HG03571 (cell line): ENCODE measurements at regions not wholly inside any gene's neighbourhood (a gene's known extent, or its start where the extent isn't known, plus 50 kb on each side); places are given as distances from the start of the nearest gene placed in this dataset.

Source experiments
- ATAC-seq: cut with Tn5 transposase; IDR thresholded peaks from one replicate; pipeline ENCODE4 v1.9.1; 2021; ENCODE audit not compliant: unreplicated experiment

DNA sequence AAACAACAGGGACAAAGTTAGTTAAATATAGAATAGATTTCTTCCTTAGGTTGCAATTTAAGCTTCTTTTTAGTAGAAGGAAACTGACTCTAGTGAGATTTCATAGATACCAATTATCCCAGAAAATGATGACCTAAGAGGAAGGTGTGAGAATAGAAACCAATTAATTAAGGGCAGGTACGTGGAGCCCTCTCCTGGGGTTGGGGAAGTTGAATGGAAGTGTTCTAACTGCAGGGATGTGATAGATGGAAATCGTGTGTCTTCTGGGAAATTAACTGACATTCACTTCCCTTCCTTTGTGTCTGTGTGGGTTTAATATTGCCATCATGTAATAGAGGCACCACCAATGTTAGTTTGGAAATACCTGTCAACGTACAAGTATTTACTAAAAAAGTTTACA, 204.1 kb upstream of the ANK2 start:
- no peak for ATAC-seq

DNA sequence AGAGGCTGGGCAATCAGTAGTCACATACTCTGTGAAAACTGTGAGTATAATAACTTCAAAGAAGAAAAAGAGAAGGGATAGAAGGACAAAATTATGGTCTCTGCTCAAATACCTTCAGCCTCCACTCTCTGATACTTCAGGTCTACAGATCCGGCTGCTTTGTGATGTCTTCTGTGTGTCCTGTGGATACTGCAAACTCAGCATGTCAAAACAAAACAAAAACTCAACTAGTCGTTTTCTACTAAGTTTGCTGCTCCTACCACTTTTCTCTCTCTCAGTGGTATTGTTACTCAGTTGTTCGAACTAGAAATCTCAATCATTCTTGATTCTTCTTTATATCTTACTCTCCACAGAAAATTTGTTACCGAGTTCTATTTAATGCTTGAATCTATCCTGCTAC, 202.4 kb upstream of the ANK2 start:
- ATAC-seq, result no peak

DNA sequence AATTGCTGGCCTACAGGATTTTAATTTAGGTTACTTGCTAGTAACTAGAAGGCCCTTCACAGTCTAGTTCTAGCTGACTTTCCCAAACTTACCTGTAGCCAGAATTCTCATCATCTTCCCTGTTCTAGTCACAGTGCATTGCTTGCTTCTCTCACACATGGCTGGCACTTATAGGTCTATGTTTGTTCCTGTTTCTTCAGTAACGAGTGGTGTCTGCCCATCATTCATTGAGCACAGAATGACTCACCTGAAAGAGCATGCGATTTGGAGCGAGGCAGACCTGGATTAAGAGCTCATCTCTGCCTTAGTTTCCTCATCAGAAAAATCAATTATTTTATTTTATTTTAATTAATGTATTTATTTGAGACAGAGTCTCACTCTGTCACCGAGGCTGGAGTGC, 201.7 kb upstream of the ANK2 start:
- no peak for ATAC-seq

DNA sequence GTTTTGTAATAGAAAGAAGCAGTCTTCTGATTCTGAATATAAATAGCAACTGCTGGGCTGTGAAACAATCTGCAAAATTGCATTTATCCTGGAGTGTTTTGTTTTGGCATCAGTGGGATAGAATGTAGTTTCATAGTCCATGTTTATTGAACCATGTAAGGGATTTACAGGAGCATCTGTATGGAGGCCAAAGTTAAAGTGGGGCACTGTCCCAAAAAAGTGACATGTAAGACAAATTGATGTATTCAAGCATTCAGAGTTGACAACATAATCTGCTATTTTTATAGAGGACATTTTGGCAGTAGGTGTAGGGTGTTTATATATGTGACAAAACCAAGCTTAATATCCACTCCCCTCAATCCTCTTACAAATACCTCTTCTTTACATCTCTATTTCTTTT, 200.5 kb upstream of the ANK2 start:
- no peak for ATAC-seq

DNA sequence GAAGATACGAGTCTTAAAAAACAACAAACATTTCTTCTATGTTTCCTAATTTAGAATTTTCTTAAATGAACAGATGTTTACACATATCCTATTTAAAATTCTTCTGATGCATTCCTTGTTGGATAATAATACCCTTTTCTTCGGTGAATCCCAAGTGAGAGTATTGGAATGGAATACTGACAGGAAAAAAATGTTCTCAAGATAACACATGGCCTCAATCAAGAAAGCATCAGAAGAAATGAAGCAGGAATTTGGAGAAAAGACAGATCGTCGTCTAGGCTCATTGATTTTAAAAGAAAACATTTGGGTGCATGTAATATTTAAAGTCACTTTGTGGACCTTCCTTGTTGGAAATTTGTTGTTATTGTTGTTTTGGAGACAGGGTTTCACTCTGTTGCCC, 196.9 kb upstream of the ANK2 start:
- ATAC-seq, result no peak

DNA sequence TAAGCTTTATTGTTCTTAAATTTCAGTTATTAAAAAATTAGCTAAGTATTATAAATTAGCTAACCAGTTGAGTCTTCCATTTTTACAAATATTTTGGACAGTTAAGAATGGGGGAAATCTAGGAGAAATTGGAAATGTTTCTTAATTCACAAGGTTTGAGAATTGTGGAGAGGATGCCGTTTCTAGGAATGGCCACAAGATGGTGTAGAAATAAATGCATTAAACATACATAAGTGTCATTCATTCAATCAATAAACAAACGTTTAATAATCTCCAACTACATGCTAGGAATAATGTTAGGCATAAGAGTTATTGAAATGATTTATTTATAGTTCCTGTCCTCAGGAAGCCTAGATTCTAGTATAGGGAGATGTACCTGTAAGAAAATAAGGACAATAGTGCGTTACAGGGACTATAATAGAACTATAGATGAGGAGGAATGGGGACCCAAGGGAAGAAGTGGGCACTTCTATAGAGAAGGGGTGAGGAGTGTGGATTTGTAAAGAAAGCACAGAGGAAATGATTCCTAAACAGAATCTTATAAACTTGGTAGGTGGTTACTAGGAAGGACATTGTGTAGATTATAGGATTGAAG, 195.7 kb upstream of the ANK2 start:
- no peak for ATAC-seq

DNA sequence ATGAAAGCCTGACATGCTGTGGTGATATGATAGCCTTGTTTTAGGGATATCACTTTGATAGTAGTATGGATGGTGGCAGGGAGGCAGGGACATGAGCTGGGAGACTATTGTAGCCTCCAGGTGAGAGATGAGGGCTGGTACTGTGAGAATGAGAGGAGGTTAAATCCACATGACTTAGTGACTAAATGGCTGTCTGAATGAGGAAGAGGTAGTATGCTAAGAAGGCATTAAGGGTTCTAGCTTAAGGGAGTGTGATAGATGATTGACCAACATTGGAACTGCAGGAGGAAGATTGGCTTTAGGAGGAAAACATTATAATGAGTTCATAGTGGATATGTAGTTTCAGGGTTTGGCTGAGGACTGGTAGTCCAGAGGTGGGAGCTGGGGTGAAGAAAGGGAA, 195.0 kb upstream of the ANK2 start:
- ATAC-seq, result no peak

DNA sequence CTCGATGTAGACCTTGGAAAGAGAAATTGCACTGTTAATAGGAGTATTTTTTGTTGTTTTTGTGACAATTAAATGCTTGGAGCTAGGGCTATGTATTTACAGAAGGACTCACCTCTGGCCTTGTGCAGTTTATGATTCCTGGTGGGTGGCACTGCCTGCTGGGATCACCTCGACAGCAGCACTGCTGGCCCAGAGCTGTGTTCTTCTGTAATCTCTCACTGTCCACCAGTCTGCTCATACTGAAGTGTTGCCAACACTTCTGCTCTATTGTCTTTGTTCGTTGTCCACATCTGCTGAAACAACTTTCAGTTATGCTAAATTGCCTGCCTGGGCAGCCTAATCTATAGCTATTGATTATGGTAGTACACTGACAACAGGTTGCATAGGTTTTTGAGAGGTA, 194.4 kb upstream of the ANK2 start:
- no peak for ATAC-seq

DNA sequence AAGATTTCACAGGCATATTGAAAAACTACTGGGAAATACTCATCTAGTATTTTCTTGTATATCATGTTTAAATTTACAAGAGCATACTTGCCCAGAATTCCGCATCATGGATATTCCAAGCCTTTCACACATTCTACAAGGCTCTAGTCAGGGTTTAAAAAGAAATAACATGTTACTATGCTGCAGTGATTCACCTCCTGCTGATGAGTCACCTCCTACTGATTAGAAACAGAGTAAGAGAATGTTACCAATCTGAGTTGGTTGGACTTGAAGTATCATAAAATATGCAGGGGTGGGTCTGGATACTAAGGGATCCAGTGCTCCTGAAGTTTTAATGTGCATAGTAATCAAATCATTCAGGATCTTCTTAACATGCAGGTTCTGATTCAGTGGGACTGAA, 192.0 kb upstream of the ANK2 start:
- no peak for ATAC-seq

DNA sequence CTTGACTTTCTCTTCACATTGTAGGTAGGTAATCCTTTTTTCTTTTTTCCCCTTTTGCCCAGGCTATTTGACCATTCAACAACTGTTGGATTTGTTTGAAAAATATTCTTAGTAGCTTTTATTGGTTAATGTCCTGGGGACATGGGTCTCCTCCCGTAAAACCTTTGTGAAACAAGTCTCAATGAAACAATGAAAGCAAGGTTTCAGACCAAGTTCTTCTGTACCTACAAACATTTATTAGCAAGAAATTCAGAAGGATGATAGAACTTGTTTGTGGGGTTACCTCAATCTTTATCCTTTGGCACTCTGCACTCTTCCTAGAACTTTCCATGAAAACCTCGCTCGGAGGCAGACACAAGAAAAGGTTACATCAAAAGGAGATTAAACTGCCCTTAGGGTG, 190.7 kb upstream of the ANK2 start:
- no peak for ATAC-seq

DNA sequence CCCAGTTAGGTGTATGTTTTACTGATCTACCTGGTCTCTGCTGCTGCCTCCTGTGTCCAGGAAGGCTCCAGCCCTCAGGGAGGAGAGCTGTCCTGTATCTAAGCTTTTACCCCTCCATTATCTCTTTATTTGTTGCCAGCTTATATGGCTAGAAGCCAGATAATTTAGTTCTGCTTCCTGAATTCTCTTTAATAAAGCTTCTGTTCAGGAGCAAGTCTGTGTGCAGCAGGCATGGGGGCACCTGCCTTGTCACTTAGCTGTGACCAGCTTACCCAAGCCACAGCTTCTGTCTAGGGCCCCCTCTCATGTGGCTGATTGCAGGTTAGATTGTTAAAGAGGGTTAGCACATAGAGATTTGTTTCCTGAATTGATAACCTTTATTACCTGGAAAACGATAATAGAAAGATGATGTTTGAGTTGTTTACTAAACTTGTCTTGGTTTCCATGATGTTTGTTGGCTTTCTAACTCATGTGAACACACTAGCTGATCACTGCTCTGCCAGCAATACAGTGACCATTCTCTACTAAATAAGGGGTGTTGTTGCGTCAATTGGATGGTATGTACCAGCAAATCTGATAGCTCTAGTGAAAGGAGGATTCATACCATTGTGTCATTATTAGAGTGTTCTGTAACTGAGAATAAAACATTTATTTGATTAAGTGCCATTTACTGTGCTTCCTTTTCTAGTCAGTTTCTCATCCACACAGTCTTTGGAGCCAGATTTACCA, 189.8 kb upstream of the ANK2 start:
- no peak for ATAC-seq

DNA sequence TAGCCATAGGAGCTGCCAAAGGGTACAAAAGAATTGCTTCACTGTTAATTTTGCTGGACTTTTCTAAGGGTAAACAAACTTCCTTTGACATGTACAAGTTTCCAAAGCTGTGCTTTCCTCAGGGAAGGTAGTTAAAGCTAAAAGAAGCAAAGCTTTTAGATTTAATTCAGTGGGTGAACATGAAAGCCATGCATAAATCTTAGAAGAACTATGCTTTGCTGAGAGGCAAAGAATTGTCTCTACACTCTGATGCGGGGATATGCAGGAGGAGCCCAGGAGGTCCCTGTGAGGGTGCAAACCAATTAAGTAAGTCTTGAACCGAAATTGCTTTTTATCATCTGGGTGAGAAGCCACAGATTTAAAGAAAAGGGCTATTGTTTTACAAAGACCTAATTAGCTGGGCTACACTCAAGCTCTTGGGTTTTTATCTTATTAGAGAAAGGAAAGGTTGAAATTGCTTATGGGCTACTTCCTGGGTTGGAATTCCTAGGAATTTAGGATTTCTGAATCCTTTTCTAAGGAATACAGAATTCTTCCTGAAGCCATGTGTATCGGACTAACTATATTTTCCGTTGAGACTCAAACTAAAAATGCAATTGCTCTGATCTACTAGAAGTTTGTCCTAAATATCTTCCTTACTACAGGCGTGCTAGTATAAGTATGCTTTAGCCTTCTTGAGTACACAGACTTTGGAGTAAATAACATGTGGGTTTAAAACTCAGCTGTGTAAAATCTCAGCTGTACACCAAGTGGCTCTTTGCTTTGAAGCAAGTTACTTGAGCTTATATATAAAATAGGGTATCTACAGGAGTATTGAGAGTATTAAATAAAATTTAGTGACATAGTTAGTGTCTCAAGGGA, 188.4 kb upstream of the ANK2 start:
- no peak for ATAC-seq

DNA sequence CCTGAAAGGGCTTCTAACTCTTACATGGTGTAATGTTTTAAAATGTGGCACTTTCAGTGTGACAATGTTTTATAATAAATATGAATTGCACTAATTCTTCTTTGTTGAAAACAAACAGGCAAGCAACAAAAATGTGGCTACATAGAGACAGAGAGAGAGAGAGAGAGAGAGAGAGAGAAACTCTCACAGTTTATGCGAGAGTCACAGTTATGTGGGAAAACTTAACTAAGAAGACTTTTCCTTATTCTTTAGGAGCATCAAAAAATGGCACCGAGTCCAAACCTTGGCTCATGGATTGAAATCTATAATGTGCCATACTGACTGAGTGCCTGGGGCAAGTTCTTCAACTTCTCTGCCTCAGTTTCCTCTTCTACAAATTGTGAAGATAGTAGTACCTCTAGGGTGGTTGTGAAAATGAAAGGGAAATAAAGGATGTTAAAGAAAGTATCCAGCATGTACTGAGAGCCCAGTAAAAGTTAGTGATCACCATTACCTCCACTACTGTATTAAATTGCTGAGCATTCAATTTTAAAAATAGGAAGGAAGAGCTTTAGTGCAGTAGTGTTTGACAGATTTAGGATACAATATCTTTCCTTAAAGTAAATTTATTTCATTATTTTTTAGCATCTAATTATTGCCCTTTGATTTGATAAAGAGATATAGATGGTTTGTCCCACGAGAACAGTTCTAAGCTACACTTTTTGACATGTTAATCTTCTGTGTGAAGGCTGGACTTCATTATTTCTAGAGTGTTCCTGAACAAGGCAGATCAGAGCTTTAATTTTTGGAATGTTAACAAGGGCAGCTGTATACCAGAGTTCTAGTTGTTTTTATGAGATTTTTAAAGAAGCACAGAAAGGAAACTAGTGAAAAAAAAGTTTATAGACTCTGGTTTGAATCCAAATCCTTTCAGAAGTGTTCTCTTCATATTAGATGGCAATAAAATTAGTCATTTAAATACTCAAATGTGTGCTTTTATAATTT, 187.5 kb upstream of the ANK2 start:
- no peak for ATAC-seq

DNA sequence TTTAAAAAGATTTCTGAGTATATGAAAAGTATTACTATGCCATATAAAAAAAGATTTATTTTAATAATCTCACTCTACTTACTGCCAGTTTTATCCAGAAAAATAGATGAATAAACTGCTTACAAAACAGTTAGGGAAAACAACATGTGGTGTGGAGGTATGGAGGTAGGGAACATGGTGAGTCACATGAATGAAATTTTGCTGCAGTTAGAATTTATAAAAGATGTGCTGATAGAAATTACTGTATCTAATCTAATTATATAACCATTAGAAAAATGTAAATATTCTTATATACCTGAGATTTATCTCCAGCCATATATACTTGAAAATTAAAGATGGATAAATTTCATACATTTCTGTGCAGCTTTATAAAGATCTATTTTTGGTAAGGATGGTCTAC, 184.0 kb upstream of the ANK2 start:
- no peak for ATAC-seq

DNA sequence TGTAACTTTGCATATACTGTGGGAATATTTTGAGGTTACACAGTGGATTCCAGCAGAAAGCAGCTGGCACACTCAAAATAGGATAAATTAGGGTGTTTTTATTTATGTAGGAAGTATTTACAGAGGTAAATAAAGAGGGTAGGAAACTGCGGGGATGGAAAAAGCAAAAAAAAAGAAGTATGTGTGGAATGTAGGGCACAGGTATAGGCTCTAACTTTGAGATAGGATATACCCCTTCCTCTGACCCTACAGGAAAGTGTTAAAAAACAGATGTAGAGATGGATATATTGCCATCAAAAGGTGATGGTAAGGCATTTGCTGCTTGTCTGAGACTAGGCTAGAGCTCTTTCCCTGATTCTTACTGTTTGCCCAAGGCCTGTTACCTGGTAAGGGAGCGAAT, 173.1 kb upstream of the ANK2 start:
- ATAC-seq, result no peak

DNA sequence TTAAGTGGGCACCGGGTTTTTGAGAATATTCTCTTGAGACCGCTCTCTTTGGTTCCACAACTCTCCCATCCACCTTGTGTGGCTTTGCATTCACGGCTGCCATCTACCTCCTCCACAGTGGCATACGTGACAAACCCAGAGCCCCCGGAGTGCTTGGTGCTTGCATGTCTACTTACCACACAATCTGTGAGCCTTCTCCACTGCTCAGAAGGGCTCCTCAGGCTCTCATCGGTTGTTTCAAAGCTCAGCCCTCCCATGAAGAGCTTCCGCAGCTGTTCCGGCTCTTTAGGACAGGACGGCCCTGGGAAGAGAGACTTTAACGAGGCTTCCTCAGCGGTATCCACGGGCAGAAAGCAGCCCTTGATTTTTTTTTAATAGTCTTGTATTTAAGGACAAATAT, 167.6 kb upstream of the ANK2 start:
- ATAC-seq, result no peak

DNA sequence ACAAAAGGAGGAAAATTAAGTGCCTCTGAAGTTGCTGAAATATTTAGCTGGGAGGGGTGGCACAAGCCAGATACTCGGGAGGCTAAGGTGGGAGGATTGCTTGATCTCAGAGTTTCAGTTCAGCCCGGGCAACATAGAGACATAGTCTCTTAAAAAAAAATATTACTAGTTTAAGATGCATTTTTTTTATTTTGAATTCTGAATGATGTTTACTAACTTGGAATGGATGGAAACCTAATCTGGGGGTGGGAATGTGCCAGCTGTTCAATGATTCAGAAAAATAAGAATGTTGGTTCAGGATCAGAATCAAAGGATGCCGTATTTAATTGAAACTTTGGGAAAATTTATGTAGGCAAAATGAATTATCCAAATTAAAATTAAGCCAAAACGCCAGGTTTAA, 167.2 kb upstream of the ANK2 start:
- ATAC-seq, result no peak

DNA sequence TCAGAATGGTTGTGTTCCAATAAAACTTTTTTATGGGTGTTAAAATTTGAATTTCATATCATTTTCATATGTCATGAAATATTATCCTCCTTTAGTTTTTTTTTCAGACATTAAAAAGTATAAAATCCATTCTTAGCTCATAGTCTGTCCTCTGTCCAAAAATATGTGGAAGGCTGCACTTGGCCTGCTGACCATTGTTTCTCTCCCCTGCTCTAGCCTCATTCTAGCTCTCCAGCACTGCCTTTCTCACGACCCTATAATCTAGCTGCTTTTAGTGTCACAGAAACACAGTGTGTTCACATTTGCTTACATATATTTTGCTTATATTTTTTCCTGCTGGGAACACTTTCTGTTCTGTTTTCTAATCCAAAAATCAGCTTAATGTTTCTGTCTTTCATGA, 165.0 kb upstream of the ANK2 start:
- no peak for ATAC-seq

DNA sequence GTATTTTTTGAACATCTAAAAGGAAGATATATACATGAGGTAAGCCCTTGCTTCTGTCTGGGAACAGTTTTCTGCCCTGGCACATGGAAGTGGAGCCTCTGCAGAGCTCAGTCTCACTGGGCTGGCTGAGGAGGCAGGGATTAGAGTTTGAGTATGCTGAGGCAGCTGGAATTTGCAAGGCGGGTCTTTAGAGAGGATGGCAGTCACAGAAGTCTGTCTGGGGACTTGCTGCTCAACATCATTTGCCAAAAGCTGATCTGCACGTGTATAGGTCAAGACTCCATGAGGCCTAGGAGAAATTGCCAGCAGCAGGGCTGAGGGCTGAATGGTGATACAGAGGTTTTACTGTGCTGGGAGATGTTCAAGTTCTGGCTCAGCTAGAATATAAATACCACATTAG, 163.6 kb upstream of the ANK2 start:
- no peak for ATAC-seq

DNA sequence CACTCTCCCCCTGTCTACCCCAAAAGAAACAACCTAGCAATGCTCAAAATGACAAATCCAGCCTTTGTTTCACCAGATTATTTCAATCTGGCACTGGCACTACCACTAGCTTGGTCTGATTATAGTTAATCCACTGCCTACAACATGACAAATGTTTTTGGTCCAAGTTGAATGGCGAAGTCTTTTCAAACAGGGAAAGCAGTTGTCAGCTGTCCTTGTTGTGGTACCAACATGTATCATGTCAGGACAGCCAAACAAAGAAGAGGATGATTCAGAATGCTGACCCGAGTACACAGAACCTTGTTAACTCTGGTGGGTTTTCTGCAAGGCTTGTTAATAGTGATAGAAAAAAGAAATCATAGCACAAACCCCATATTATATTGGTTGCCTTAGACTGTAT, 160.8 kb upstream of the ANK2 start:
- no peak for ATAC-seq

DNA sequence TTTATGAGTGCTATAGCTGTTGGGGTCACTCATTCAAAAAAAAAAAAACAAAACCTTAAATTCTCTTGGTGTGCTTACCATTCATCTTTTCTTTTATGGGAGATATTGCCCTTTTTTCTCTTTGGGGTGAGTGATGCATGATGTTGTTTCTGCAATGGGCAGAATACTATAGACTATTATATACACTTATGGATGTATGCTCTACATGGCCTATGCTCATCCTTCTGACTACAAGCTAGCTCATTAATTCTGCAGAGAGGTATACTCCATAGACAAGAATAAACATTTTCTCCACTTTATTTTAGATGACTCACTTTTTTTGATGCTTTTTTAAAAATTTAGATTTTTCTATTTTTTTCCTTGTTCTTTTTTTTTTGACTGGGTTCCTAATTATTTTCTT, 160.3 kb upstream of the ANK2 start:
- ATAC-seq, result no peak
